ENCODE measurements at regions not wholly inside any gene's neighbourhood (a gene's known extent, or its start where the extent isn't known, plus 50 kb on each side); places are given as distances from the start of the nearest gene placed in this dataset.

DNA sequence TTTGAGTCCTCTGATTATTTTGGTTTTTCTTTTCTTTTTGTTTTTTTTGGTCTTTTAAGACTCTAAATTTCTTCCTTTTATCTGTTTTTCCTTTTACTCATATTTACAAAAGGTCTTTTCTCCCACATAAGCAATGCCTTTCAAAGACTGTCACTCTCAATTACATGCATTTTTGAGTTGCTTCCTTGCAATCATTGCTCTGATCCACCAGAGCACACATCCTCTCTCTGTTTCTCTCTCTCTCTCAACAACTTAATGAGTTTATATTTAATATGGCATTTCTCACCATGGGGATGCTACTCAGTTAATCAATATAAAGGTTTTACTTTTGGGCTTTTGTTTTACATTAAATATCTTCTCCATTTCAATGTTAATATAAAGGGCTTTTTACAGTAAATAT lies 62.7 kb upstream of the OR10AD1 start:
- Histone ChIP-seq H2AFZ (ENCODE audit: low read length) (no peak overlapping the region), H3K9ac (ENCODE audit: low read length) (no peak overlapping the region), H3K4me3 (ENCODE audit: low read length) (no peak overlapping the region), H3K4me1 (ENCODE audit: low read length) (no peaks in the 10 kb centered on the region), H3K4me2 (ENCODE audit: low read depth, low read length, poor library complexity, severe bottlenecking) (no peak overlapping the region), H3K9me2 (replicated peaks; ENCODE audit: insufficient read depth, low read length) (no peaks in the 10 kb centered on the region), H3K36me3 (ENCODE audit: insufficient read depth, low read length) (no peaks in the 10 kb centered on the region), H3K27me3 (ENCODE audit: low read length) (no peaks in the 10 kb centered on the region), H3K9me3 (ENCODE audit: low read length) (no peaks in the 10 kb centered on the region), H4K20me1 (ENCODE audit: insufficient read depth, low read depth, low read length) (no peaks in the 10 kb centered on the region), H3K79me2 (ENCODE audit: low read length) (no peaks in the 10 kb centered on the region), H3K27ac (ENCODE audit: low read length) (no peak overlapping the region)
- no peak for DNase-seq

DNA sequence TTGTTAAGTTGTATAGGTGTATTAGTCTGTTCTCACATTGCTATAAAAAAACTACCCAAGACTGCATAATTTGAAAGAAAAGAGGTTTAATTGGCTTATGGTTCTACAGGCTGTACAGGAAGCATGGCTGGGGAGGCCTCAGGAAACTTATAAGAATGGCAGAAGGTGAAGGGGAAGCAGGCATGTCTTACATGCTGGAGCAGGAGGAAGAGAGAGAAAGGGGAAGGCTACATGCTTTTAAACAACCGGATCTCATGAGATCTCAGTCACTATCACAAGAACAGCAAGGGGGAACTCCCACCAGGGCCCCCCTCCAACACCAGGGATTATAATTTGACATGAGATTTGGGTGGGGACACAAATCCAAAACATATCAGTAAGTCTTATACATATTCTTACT lies 60.5 kb upstream of the OR10AD1 start:
- H3K36me3 ChIP-seq (ENCODE audit: insufficient read depth, low read length): no peaks in the 10 kb centered on the region
- H3K27me3 ChIP-seq (ENCODE audit: low read length): no peaks in the 10 kb centered on the region
- no peaks in the 10 kb centered on the region for H3K9me3 ChIP-seq (ENCODE audit: low read length)
- DNase-seq: no peak
- H3K9me2 ChIP-seq (replicated peaks; ENCODE audit: insufficient read depth, low read length): no peaks in the 10 kb centered on the region
- no peak overlapping the region for H3K4me3 ChIP-seq (ENCODE audit: low read length)
- H4K20me1 ChIP-seq (ENCODE audit: insufficient read depth, low read depth, low read length): no peaks in the 10 kb centered on the region
- H3K27ac ChIP-seq (ENCODE audit: low read length): no peak overlapping the region
- H2AFZ ChIP-seq (ENCODE audit: low read length): no peak overlapping the region
- no peaks in the 10 kb centered on the region for H3K4me1 ChIP-seq (ENCODE audit: low read length)
- H3K79me2 ChIP-seq (ENCODE audit: low read length): no peaks in the 10 kb centered on the region
- no peak overlapping the region for H3K4me2 ChIP-seq (ENCODE audit: low read depth, low read length, poor library complexity, severe bottlenecking)
- H3K9ac ChIP-seq (ENCODE audit: low read length): no peak overlapping the region

DNA sequence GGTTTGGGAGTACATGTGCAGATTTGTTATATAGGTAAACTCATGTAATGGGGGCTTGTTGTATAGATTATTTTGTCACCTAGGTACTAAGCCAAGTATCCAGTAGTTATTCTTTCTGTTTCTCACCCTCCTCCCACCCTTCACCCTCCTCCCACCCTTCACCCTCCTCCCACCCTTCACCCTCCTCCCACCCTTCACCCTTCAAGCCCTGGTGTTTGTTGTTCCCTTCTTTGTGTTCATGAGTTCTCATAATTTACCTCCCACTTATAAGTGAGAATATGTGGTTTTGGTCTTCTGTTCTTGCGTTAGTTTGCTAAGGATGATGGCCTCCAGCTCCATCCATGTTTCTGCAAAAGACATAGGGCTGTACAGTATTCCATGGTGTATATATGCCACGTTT lies 58.7 kb upstream of the OR10AD1 start:
- no peak overlapping the region for H3K9ac ChIP-seq (ENCODE audit: low read length)
- no peak overlapping the region for H3K4me3 ChIP-seq (ENCODE audit: low read length)
- H3K4me2 ChIP-seq (ENCODE audit: low read depth, low read length, poor library complexity, severe bottlenecking): no peak overlapping the region
- no peak overlapping the region for H2AFZ ChIP-seq (ENCODE audit: low read length)
- no peak overlapping the region for H3K27ac ChIP-seq (ENCODE audit: low read length)
- no peaks in the 10 kb centered on the region for H3K9me3 ChIP-seq (ENCODE audit: low read length)
- H3K36me3 ChIP-seq (ENCODE audit: insufficient read depth, low read length): no peaks in the 10 kb centered on the region
- H3K79me2 ChIP-seq (ENCODE audit: low read length): no peaks in the 10 kb centered on the region
- no peaks in the 10 kb centered on the region for H4K20me1 ChIP-seq (ENCODE audit: insufficient read depth, low read depth, low read length)
- no peak for DNase-seq
- no peaks in the 10 kb centered on the region for H3K27me3 ChIP-seq (ENCODE audit: low read length)
- no peaks in the 10 kb centered on the region for H3K9me2 ChIP-seq (replicated peaks; ENCODE audit: insufficient read depth, low read length)
- H3K4me1 ChIP-seq (ENCODE audit: low read length): no peaks in the 10 kb centered on the region
